Neural cell (in vitro differentiated cells): ENCODE measurements at regions not wholly inside any gene's neighbourhood (a gene's known extent, or its start where the extent isn't known, plus 50 kb on each side); places are given as distances from the start of the nearest gene placed in this dataset.

Source experiments
- CTCF ChIP-seq: fragments of 450-650 bp; IDR thresholded peaks from 2 replicates; pipeline ENCODE4 v1.5.1; 2014; ENCODE audit warnings: antibody characterized with exemption, mild to moderate bottlenecking, moderate library complexity; ENCODE audit not compliant: poor library complexity, severe bottlenecking
- EZH2 ChIP-seq: fragments of 200-600, 300-800 bp; shearing (Covaris generic), sonication (generic); IDR thresholded peaks from 2 replicates; pipeline ENCODE4 v1.6.1; 2014; ENCODE audit warnings: antibody characterized with exemption, low read length, borderline replicate concordance, mild to moderate bottlenecking; ENCODE audit not compliant: insufficient read depth, poor library complexity, severe bottlenecking

DNA sequence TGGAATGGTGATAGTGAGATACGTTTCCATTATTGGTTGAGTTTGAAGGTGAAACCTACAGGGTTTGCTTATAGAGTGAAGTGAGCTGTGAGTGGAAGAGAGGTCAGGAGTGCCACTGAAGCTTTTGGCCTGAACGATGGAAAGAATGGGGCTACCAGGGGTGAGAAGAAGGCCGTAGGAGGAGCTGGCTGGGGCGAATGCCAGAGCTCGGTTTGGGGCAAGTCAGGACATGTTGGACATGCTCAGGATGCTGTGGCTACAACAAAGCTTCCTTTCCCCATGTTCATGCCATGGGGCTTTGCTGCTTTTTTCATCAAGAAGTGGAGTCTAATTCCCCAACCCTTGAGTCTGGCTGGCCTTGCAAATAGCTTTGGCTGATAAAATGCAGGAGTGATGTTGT lies 253.7 kb downstream of the GLRX3 start:
- no peak for TF ChIP-seq CTCF
- no peak for TF ChIP-seq EZH2
